ENCODE measurements at regions not wholly inside any gene's neighbourhood (a gene's known extent, or its start where the extent isn't known, plus 50 kb on each side); places are given as distances from the start of the nearest gene placed in this dataset.

- Histone ChIP-seq H3K27ac (no peak overlapping the region), H3K4me3 (no peak overlapping the region), H3K4me1 (peaks cover 15% of the 10 kb centered on the region), H3K9me3 (no peaks in the 10 kb centered on the region), H3K36me3 (no peaks in the 10 kb centered on the region), H3K27me3 (no peaks in the 10 kb centered on the region)
- no peak for TF ChIP-seq POLR2A (IDR thresholded peaks at IDR 0.05)
- TF ChIP-seq EP300 (IDR thresholded peaks at IDR 0.05) = no peak
- TF ChIP-seq CTCF (IDR thresholded peaks at IDR 0.05) = no peak
- TF ChIP-seq POLR2AphosphoS5 (IDR thresholded peaks at IDR 0.05) = no peak
- DNase-seq (ENCODE audit: low spot score in 2 of 2) = no peak
- WGBS = 40% methylated on average over 1 of the region's 1 CpG
These were observed 403.5 kb downstream of the ZNF608 start for GRCh38 chr5:124342986-124343385.

- DNase-seq (ENCODE audit: low spot score in 2 of 2) = no peak
- peaks cover 15% of the 10 kb centered on the region for H3K4me1 ChIP-seq
- H3K27me3 ChIP-seq = no peaks in the 10 kb centered on the region
- 77% methylated on average over 7 of the region's 7 CpGs for WGBS
- no peaks in the 10 kb centered on the region for H3K36me3 ChIP-seq
- TF ChIP-seq CTCF (IDR thresholded peaks at IDR 0.05) (no peak), POLR2AphosphoS5 (IDR thresholded peaks at IDR 0.05) (no peak), POLR2A (IDR thresholded peaks at IDR 0.05) (no peak)
- H3K9me3 ChIP-seq = no peaks in the 10 kb centered on the region
- no peak overlapping the region for H3K4me3 ChIP-seq
- no peak overlapping the region for H3K27ac ChIP-seq
These were observed 403.9 kb downstream of the ZNF608 start for GRCh38 chr5:124342584-124342983.

GRCh38 chr5:124342027-124342471 is 404.4 kb downstream of the ZNF608 start:
- WGBS = 33% methylated on average over 1 of the region's 1 CpG
- no peak overlapping the region for H3K4me3 ChIP-seq
- no peaks in the 10 kb centered on the region for H3K36me3 ChIP-seq
- no peak for TF ChIP-seq POLR2AphosphoS5 (IDR thresholded peaks at IDR 0.05)
- TF ChIP-seq CTCF (IDR thresholded peaks at IDR 0.05) = no peak
- no peak for TF ChIP-seq POLR2A (IDR thresholded peaks at IDR 0.05)
- TF ChIP-seq EP300 (IDR thresholded peaks at IDR 0.05) = no peak
- DNase-seq (ENCODE audit: low spot score in 2 of 2) = peak in 1 of 2 donors; percentile 63
- no peaks in the 10 kb centered on the region for H3K9me3 ChIP-seq
- H3K4me1 ChIP-seq = peaks cover 15% of the 10 kb centered on the region
- H3K27me3 ChIP-seq = no peaks in the 10 kb centered on the region
- H3K27ac ChIP-seq = peak overlapping the region; percentile 48

GRCh38 chr5:124341066-124341858 is 405.2 kb downstream of the ZNF608 start:
- H3K27ac ChIP-seq = peak overlapping the region; percentile 48
- TF ChIP-seq CTCF (IDR thresholded peaks at IDR 0.05) (no peak), POLR2AphosphoS5 (IDR thresholded peaks at IDR 0.05) (no peak), EP300 (IDR thresholded peaks at IDR 0.05) (no peak), POLR2A (IDR thresholded peaks at IDR 0.05) (no peak)
- no peaks in the 10 kb centered on the region for H3K27me3 ChIP-seq
- WGBS = 33% methylated on average over 7 of the region's 7 CpGs
- no peaks in the 10 kb centered on the region for H3K36me3 ChIP-seq
- peaks cover 15% of the 10 kb centered on the region for H3K4me1 ChIP-seq
- H3K9me3 ChIP-seq = no peaks in the 10 kb centered on the region
- DNase-seq (ENCODE audit: low spot score in 2 of 2) = no peak
- H3K4me3 ChIP-seq = no peak overlapping the region

GRCh38 chr5:124337996-124338395 is 408.4 kb downstream of the ZNF608 start:
- Histone ChIP-seq H3K4me3 (no peak overlapping the region), H3K4me1 (peaks cover 12% of the 10 kb centered on the region), H3K27me3 (no peaks in the 10 kb centered on the region), H3K9me3 (no peaks in the 10 kb centered on the region), H3K27ac (no peak overlapping the region), H3K36me3 (no peaks in the 10 kb centered on the region)
- no peak for DNase-seq (ENCODE audit: low spot score in 2 of 2)
- TF ChIP-seq EP300 (IDR thresholded peaks at IDR 0.05) (no peak), CTCF (IDR thresholded peaks at IDR 0.05) (no peak), POLR2A (IDR thresholded peaks at IDR 0.05) (no peak), POLR2AphosphoS5 (IDR thresholded peaks at IDR 0.05) (no peak)
